ENCODE measurements at regions not wholly inside any gene's neighbourhood (a gene's known extent, or its start where the extent isn't known, plus 50 kb on each side); places are given as distances from the start of the nearest gene placed in this dataset.
"Not testable (repeated sequence)": the region's sequence is repeated elsewhere in the genome, so short reads cannot be mapped to it uniquely, and the experiment has no call there.

- DNase-seq: no peak
Observed at GRCh38 chr5:99275128-99275527, 346.3 kb upstream of the CHD1 start.

DNA sequence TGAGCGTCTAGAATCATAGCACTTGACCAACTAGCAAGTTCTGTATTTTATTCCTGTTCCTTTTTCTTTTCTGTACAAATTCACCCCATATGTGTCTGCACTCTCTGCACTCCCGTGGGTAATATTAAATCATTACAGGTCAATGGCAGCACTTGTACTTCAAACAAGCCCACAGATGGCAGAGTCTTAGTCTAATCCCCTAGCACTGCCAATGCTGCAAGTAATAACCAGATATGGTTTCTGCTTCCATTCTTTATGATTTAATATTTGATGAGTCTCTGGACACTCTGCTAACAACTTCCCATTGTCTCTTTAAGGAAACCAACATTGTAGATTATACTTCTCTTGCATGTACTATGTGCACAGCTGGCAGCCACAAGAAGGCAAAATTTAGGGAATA is 343.8 kb upstream of the CHD1 start:
- DNase-seq: no peak

GRCh38 chr5:99258819-99259218 is 330.0 kb upstream of the CHD1 start:
- no peak for DNase-seq

GRCh38 chr5:99248066-99248465 is 319.3 kb upstream of the CHD1 start:
- DNase-seq: no peak

GRCh38 chr5:99247346-99247745 is 318.5 kb upstream of the CHD1 start:
- no peak for DNase-seq

DNA sequence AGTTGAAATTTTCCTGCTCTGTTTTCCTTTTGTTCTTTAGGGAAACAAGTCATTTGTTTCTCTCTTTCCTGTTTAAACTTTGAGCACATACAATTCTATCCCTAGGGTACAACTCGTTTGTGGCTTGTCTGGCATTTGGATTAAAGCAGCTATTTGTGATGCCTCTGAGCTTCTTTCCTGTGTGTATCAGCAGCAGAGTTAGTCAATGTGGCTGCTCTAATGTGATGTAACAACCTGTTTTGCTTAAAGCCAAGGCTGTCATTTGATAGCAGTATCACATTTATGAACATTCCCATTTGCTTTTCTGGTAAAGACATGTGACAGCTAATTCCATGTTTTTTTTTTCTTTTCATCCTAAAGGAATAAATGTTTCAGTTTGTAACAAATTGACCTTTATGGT is 314.3 kb upstream of the CHD1 start:
- no peak for DNase-seq

GRCh38 chr5:99239826-99240360 is 311.1 kb upstream of the CHD1 start:
- DNase-seq: no peak

DNA sequence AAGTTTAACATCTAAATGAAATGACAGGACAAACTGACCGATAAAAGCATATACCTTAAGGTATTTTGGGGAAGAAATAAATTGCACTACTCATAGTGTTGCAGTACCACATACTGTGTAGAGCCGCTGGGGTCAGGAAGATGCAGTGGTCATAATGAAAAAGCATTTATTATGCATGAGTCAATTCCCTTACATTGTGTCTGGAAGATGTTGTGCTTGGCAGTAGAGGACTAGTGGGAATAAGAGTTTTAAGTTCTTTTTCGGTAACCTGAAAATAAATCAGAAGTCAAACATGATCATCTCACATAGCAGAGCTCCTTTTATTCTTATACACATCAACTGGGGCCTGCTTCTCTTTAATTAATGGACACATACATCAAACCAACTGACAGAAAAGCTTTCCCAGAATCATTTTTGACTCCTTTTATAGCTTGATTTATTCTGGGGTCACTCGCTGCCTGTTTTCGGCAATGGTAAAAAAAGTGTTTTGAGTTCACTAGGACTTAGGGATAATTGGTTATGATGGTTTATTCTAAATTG is 262.5 kb upstream of the CHD1 start:
- DNase-seq: no peak

GRCh38 chr5:99187611-99188010 is 258.8 kb upstream of the CHD1 start:
- no peak for DNase-seq

GRCh38 chr5:99179206-99179605 is 250.4 kb upstream of the CHD1 start:
- DNase-seq: no peak

GRCh38 chr5:99177796-99178195 is 249.0 kb upstream of the CHD1 start:
- no peak for DNase-seq

DNA sequence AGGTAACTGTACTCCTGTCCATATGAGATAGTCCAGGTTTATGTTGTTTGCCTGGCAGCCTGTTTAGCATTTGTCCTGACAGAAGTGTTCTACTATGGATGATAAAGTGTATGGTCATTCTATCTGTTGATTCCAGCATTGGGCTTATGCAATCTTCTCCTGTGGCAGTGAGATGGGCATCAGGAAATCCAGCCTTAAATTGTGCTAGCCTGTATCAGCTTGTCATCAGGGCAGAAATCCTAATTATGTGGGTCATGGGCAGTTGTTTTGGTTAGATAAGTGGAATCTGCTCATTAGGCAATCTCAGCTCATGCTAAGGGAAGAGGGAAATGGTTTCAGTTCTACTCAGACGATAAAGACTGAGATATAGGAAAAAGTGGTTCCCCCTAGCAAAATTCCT is 247.4 kb upstream of the CHD1 start:
- no peak for DNase-seq

DNA sequence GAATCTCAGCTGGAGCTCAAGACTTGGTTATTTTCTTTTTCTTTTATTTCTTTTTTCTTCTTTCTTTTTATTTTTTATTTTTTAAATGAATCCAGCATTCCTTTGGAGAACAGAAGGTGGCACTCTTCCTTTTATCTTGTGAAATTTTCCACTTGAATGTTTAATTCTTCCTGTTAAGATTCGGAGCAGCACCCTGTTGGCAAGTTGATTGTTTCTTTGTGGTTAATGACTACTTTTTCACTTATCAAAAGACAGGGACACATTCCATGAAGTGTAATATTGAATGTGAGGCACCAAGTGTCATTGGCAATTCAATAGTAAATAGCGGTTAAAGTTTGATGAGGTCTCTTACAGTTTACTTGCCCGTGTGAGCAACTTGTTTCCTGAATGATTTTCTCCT is 240.5 kb upstream of the CHD1 start:
- DNase-seq: peak; percentile 3 to 26

DNA sequence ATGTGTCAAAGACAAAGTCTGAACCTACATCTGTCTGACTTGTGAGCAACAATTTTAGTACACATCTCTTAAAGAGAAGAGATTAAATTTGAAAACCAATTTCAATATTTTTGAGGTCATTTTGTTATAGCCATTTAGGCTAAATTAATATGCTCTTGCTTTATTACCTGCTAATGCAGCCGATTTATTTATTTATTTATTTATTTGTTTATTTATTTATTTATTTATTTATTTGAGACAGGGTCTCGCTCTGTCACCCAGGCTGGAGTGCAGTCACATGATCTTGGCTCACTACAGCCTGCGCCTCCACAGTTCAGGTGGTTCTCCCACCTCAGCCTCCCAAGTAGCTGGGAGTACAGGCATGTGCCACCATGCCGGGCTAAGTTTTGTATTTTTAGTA is 232.7 kb upstream of the CHD1 start:
- DNase-seq: not testable (repeated sequence)

DNA sequence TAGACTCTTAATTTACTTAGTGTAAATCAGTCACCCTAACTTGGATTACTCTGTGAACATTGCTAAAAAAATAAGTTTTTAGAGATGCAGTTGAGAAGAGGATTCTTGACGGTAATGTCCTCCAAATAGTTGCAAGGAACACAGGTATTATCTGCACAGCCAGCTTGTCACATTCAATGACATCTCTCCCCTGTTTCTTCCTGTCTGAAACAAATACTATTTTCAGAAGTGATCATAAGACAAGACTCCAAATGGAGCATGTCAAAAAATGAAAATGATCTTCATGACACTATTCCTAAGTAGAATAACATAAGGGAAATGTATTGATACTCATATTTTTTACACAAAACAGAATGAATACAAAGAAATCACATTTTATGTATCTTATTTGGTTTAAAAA is 227.9 kb upstream of the CHD1 start:
- DNase-seq: no peak

- not testable (repeated sequence) for DNase-seq
Observed at GRCh38 chr5:99143283-99143795, 214.5 kb upstream of the CHD1 start.

GRCh38 chr5:99141534-99142128 is 212.8 kb upstream of the CHD1 start:
- no peak for DNase-seq

GRCh38 chr5:99138911-99139310 is 210.1 kb upstream of the CHD1 start:
- no peak for DNase-seq

DNA sequence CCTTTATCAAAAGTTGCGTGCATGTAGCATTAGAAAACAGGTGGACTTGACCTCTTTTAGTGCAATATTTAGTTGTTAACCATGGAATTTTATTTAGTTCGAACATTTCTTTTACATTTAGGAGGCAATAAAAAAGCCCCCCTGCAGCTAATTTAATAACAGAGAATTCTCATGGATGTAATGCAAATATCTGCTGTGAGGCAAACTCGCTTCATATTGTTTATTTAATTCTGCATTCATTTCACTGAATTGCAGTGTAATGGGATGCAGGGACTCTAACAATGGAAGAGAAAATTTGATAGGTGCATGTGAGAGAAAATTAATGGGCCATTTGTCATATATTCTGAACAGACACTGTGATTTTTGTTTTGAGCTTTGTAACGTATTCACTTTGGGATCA is 205.1 kb upstream of the CHD1 start:
- no peak for DNase-seq

- peak; percentile 5 to 17 for DNase-seq
Observed at GRCh38 chr5:99129768-99130501, 201.1 kb upstream of the CHD1 start.

DNA sequence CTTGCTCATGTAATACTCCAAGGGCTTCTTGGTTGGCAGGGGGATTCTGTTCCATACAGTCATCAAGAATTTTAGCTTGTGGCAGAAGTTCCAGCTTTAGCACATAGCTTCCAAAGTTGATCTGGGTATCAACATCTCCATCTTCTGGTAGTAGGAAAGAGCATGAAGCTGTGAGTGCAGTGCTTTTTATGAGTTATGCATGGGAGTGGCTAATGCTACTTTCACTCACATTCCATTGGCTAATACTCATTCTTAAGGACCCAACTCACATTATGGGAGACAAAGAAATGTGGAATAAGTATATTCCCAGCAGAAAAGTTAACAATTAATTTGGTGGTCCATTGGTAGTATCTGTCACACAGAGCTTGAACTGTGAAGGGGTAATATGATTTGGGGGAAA is 194.2 kb upstream of the CHD1 start:
- no peak for DNase-seq

GRCh38 chr5:99119326-99119725 is 190.5 kb upstream of the CHD1 start:
- DNase-seq: no peak

DNA sequence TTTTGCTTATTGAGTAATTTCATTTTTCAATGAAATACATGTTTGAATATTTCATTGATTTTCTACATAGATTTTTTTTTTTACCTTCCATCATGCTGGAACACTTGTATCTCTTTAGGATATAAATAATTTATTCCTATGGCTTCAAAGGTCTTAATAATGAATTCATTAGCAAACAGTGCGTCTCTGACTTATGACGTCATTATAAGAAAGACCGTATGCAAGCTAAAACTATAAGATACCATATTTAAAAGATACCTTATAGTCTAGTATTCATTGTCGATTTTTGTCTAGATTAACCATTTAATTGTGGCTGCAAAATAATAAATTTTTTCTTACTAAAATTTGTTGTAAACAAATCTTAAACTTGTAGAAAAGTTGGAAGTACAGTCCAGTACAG is 187.7 kb upstream of the CHD1 start:
- no peak for DNase-seq

DNA sequence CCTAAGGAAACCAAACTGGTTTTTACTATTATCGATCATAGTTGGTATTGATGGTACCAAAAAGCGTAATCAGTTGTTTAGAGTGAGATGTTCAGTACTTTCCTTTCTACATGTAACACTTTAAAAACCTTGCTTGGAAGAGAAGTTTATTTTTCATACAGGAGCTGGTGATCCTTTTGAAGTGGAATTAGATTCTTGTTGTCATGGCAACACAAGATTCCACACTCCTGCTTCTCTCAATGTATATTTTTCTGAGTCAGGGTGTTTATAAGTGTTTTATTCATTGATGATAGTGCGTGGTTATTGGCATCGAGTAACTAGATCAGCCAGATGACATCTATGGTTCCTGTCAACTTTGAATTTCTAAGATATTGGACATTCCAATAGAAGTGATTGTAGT is 181.1 kb upstream of the CHD1 start:
- no peak for DNase-seq
